B cell (primary cell): ENCODE measurements at regions not wholly inside any gene's neighbourhood (a gene's known extent, or its start where the extent isn't known, plus 50 kb on each side); places are given as distances from the start of the nearest gene placed in this dataset.

Experiments used
- ATAC-seq: fragments of 200-7000 bp; cut with Tn5 transposase; one replicate; pipeline ENCODE4 v1.10.0; 2021; ENCODE audit warnings: low read depth, mild to moderate bottlenecking, moderate number of reproducible peaks, moderate library complexity
- CTCF ChIA-PET: fragments of 350-600 bp; sonication (Branson Sonifier 250); formaldehyde crosslinking; loops from one replicate; lab custom pipeline; 2021; ENCODE audit warnings: antibody characterized with exemption, inconsistent platforms; lab: Charles Lee
- POLR2A ChIA-PET: fragments of 350-600 bp; sonication (Branson Sonifier 250); formaldehyde crosslinking; loops from one replicate; lab custom pipeline; 2021; ENCODE audit warnings: antibody characterized with exemption; lab: Charles Lee
- DNase-seq: peaks from one replicate; pipeline ENCODE4 v3.0.0; 2013
- H2AFZ ChIP-seq: 2 replicates; pipeline ENCODE4 v1.6.1; 2012; ENCODE audit warnings: mild to moderate bottlenecking, low read depth, low read length; ENCODE audit not compliant: insufficient read depth, poor library complexity, severe bottlenecking
- H3K27ac ChIP-seq, 2 donors: 1 replicate in 1 of 2; 2 replicates in 1 of 2; pipeline ENCODE4 v1.5.1; 2012 to 2013; ENCODE audit warnings: low read length in 2 of 2, mild to moderate bottlenecking in 2 of 2, moderate library complexity in 1 of 2
- H3K27me3 ChIP-seq, 4 experiments: fragments of 200-600 bp in 1 of 4; sonication (generic) in 1 of 4; replicated peaks in 1 of 4; 1 replicate in 2 of 4; 2 replicates in 2 of 4; pipeline versions ENCODE4 v1.6.1 to v1.7.0; 2013 to 2016; ENCODE audit warnings: low read length in 3 of 4, mild to moderate bottlenecking in 2 of 4, mixed read lengths in 1 of 4, moderate library complexity in 1 of 4; ENCODE audit not compliant: insufficient read depth in 4 of 4, control insufficient read depth in 3 of 4; ENCODE audit errors: control extremely low read depth in 1 of 4
- H3K36me3 ChIP-seq, 2 experiments: replicated peaks in 1 of 2; 1 replicate in 1 of 2; 2 replicates in 1 of 2; pipeline versions ENCODE4 v1.6.1 to v1.7.1; 2013; ENCODE audit warnings: low read length in 1 of 2; ENCODE audit not compliant: insufficient read depth in 2 of 2, control insufficient read depth in 1 of 2; ENCODE audit errors: control extremely low read depth in 1 of 2, extremely low read depth in 1 of 2
- H3K4me1 ChIP-seq, 2 donors: fragments of 200-600 bp in 1 of 2; sonication (generic) in 1 of 2; 1 replicate in 1 of 2; 2 replicates in 1 of 2; pipeline versions ENCODE4 v1.5.1 to v1.6.1; 2013 to 2017; ENCODE audit warnings: low read length in 2 of 2; ENCODE audit not compliant: control insufficient read depth in 2 of 2, insufficient read depth in 2 of 2
- H3K4me2 ChIP-seq: replicated peaks from 2 replicates; pipeline ENCODE3; 2012; ENCODE audit warnings: mild to moderate bottlenecking, low read depth, low read length; ENCODE audit not compliant: poor library complexity, severe bottlenecking
- H3K4me3 ChIP-seq, 5 experiments: fragments of 200-600 bp in 1 of 5; sonication (generic) in 1 of 5; 1 replicate in 3 of 5; 2 replicates in 2 of 5; pipeline versions ENCODE4 v1.5.1 to v1.7.0; 2011 to 2016; ENCODE audit warnings: low read length in 4 of 5, mild to moderate bottlenecking in 4 of 5, low read depth in 2 of 5, control low read depth in 1 of 5, moderate library complexity in 1 of 5; ENCODE audit not compliant: insufficient read depth in 1 of 5; ENCODE audit errors: control extremely low read depth in 1 of 5, extremely low read depth in 1 of 5
- H3K79me2 ChIP-seq: fragments of 200-600 bp; sonication (generic); one replicate; pipeline ENCODE4 v1.6.0; 2016; ENCODE audit warnings: low read length; ENCODE audit not compliant: control insufficient read depth, insufficient read depth
- H3K9ac ChIP-seq: fragments of 200-600 bp; sonication (generic); 2 replicates; pipeline ENCODE4 v1.6.1; 2017; ENCODE audit warnings: mild to moderate bottlenecking, low read length, moderate library complexity
- H3K9me3 ChIP-seq, 3 donors: one replicate each; pipeline versions ENCODE4 v1.6.1 to v1.7.1; 2013; ENCODE audit warnings: low read length in 2 of 3; ENCODE audit not compliant: control insufficient read depth in 2 of 3, insufficient read depth in 1 of 3; ENCODE audit errors: control extremely low read depth in 1 of 3
- H4K20me1 ChIP-seq: 2 replicates; pipeline ENCODE4 v1.6.0; 2012; ENCODE audit warnings: mild to moderate bottlenecking, low read length; ENCODE audit not compliant: insufficient read depth, control insufficient read depth, poor library complexity, severe bottlenecking
- H3K27ac Mint-ChIP-seq: one replicate; pipeline ENCODE4 v1.8.0; 2021; ENCODE audit warnings: mixed read lengths
- H3K27me3 Mint-ChIP-seq: one replicate; pipeline ENCODE4 v1.8.0; 2021; ENCODE audit warnings: mixed read lengths
- H3K4me1 Mint-ChIP-seq: one replicate; pipeline ENCODE4 v1.8.0; 2021; ENCODE audit warnings: mixed read lengths
- H3K4me3 Mint-ChIP-seq: one replicate; pipeline ENCODE4 v1.8.0; 2021; ENCODE audit warnings: mixed read lengths
- H3K9me3 Mint-ChIP-seq: one replicate; pipeline ENCODE4 v1.8.0; 2022; ENCODE audit warnings: mixed read lengths; ENCODE audit not compliant: insufficient read depth
- EZH2 ChIP-seq: IDR thresholded peaks from 2 replicates; pipeline ENCODE4 v1.6.1; 2012; ENCODE audit warnings: borderline replicate concordance, low read depth, mild to moderate bottlenecking, moderate library complexity, low read length; ENCODE audit not compliant: insufficient read depth, poor library complexity, severe bottlenecking
- WGBS: methylation state at CpG from one replicate; pipeline ENCODE4 v1.1.5; 2013; ENCODE audit warnings: missing lambda C conversion rate; ENCODE audit not compliant: insufficient coverage; 5-methylcytosine and 5-hydroxymethylcytosine counted together
- intact Hi-C: fragments of 100-400 bp; cut with micrococcal nuclease; formaldehyde crosslinking; loops from one replicate; pipeline ENCODE4 v1.10.0; 2022
- TF ChIP-seq, protein P1 (sequence below): fragments of 200-600 bp; IDR thresholded peaks from one replicate; pipeline ENCODE4 v1.8.0; 2022; ENCODE audit warnings: antibody characterized with exemption, mild to moderate bottlenecking

DNA sequence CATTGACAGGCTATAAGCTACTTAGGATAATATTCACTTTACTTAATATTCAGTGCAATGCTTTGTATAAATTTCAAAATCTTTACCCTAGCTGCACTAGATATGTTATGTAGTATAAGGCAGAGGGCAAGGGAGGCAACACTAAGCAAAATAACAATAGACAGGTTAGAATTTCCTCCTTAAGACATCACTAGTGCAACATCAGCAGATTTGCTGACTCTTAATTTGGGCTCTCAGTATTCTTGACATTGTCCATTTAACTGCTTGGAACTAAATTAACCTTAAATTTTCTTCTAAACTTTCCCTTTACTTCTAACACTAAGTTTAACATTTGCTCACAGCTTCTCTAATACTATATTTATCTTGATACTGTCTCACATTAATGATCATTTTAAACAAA, 273.9 kb downstream of the DIO2 start:
- Histone ChIP-seq H3K4me2 (no peak overlapping the region), H3K9ac (no peak overlapping the region), H3K27me3 (no peaks in the 10 kb centered on the region), H4K20me1 (no peaks in the 10 kb centered on the region), H3K4me1 (no peaks in the 10 kb centered on the region), H3K4me3 (no peak overlapping the region), H3K36me3 (no peaks in the 10 kb centered on the region), H3K27ac (no peak overlapping the region), H3K9me3 (no peaks in the 10 kb centered on the region), H2AFZ (no peak overlapping the region), H3K79me2 (no peaks in the 10 kb centered on the region)
- H3K27me3 Mint-ChIP-seq, result no peaks in the 10 kb centered on the region
- ChIA-PET CTCF (no interaction called here), POLR2A (no interaction called here)
- no peaks in the 10 kb centered on the region for H3K9me3 Mint-ChIP-seq
- no peak overlapping the region for H3K4me3 Mint-ChIP-seq
- TF ChIP-seq EZH2, result no peak
- TF ChIP-seq, protein P1, sequence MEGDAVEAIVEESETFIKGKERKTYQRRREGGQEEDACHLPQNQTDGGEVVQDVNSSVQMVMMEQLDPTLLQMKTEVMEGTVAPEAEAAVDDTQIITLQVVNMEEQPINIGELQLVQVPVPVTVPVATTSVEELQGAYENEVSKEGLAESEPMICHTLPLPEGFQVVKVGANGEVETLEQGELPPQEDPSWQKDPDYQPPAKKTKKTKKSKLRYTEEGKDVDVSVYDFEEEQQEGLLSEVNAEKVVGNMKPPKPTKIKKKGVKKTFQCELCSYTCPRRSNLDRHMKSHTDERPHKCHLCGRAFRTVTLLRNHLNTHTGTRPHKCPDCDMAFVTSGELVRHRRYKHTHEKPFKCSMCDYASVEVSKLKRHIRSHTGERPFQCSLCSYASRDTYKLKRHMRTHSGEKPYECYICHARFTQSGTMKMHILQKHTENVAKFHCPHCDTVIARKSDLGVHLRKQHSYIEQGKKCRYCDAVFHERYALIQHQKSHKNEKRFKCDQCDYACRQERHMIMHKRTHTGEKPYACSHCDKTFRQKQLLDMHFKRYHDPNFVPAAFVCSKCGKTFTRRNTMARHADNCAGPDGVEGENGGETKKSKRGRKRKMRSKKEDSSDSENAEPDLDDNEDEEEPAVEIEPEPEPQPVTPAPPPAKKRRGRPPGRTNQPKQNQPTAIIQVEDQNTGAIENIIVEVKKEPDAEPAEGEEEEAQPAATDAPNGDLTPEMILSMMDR, result no peak
- H3K4me1 Mint-ChIP-seq, result no peaks in the 10 kb centered on the region
- ATAC-seq (no peak), DNase-seq (no peak)
- intact Hi-C loops, result no loop called here
- no peak overlapping the region for H3K27ac Mint-ChIP-seq

DNA sequence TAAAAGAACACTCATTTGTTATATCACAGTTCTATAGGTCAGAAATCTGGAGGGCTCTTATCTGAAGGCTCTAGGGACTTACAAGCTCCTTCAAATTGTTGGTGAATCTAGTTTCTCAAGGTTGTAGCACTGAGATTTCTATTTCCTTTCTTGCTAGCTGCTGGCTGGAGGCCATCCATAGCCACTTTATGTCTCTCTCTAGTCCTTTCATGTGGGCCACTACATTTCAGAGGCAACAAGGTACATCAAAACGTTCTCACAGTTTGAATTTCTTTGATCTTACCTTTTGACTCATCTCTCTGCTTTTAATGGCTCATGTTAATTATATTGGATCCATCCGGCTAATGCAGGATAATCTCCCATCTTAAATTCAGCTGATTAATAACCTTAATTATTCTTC, 286.8 kb downstream of the DIO2 start:
- no peak overlapping the region for H3K4me3 ChIP-seq
- no peak overlapping the region for H2AFZ ChIP-seq
- no peaks in the 10 kb centered on the region for H3K9me3 ChIP-seq
- Mint-ChIP-seq H3K27ac (no peak overlapping the region), H3K9me3 (peaks cover 3% of the 10 kb centered on the region), H3K4me1 (no peaks in the 10 kb centered on the region), H3K4me3 (no peak overlapping the region), H3K27me3 (no peaks in the 10 kb centered on the region)
- no peaks in the 10 kb centered on the region for H3K36me3 ChIP-seq
- H4K20me1 ChIP-seq, result no peaks in the 10 kb centered on the region
- no peak overlapping the region for H3K4me2 ChIP-seq
- ChIA-PET POLR2A (no interaction called here), CTCF (no interaction called here)
- DNase-seq (no peak), ATAC-seq (no peak)
- intact Hi-C loops, result no loop called here
- TF ChIP-seq, protein P1, result no peak
- no peak for TF ChIP-seq EZH2
- no peaks in the 10 kb centered on the region for H3K4me1 ChIP-seq
- no peak overlapping the region for H3K27ac ChIP-seq
- H3K79me2 ChIP-seq, result no peaks in the 10 kb centered on the region
- H3K27me3 ChIP-seq, result no peaks in the 10 kb centered on the region
- WGBS, result 0% methylated on average over 1 of the region's 2 CpGs
- H3K9ac ChIP-seq, result no peak overlapping the region
